GM12875 (cell line): ENCODE measurements at regions not wholly inside any gene's neighbourhood (a gene's known extent, or its start where the extent isn't known, plus 50 kb on each side); places are given as distances from the start of the nearest gene placed in this dataset.

Source experiments
- H3K4me3 ChIP-seq: one replicate; pipeline ENCODE4 v1.5.1; 2011; ENCODE audit warnings: low read depth, low read length, control low read depth
- CTCF ChIP-seq: IDR thresholded peaks from 2 replicates; pipeline ENCODE4 v1.5.1; 2011; ENCODE audit warnings: low read depth, mild to moderate bottlenecking, control low read depth, inconsistent platforms, low read length, moderate library complexity, borderline replicate concordance; ENCODE audit not compliant: insufficient read depth

GRCh38 chr2:129354631-129355030 lies 624.8 kb upstream of the RAB6C start:
- H3K4me3 ChIP-seq = no peak overlapping the region
- TF ChIP-seq CTCF = no peak

- H3K4me3 ChIP-seq = no peak overlapping the region
- TF ChIP-seq CTCF = no peak
Observed at GRCh38 chr2:129361688-129362087, 617.8 kb upstream of the RAB6C start.

GRCh38 chr2:129366263-129366662 lies 613.2 kb upstream of the RAB6C start:
- no peak for TF ChIP-seq CTCF
- no peak overlapping the region for H3K4me3 ChIP-seq

- TF ChIP-seq CTCF = no peak
- H3K4me3 ChIP-seq = no peak overlapping the region
Observed at GRCh38 chr2:129367107-129367506, 612.4 kb upstream of the RAB6C start.

GRCh38 chr2:129369437-129369836 lies 610.0 kb upstream of the RAB6C start:
- no peak for TF ChIP-seq CTCF
- H3K4me3 ChIP-seq = no peak overlapping the region

GRCh38 chr2:129374452-129374851 lies 605.0 kb upstream of the RAB6C start:
- H3K4me3 ChIP-seq = no peak overlapping the region
- TF ChIP-seq CTCF = no peak

- no peak overlapping the region for H3K4me3 ChIP-seq
- TF ChIP-seq CTCF = no peak
Observed at GRCh38 chr2:129375632-129376425, 603.6 kb upstream of the RAB6C start.
